GM20000 (cell line): ENCODE measurements at regions not wholly inside any gene's neighbourhood (a gene's known extent, or its start where the extent isn't known, plus 50 kb on each side); places are given as distances from the start of the nearest gene placed in this dataset.

Source experiments
- DNase-seq: peaks from one replicate; pipeline ENCODE4 v3.0.0; 2012; ENCODE audit warnings: low spot score
- CTCF ChIP-seq: IDR thresholded peaks from 2 replicates; pipeline ENCODE4 v1.5.1; 2012; ENCODE audit warnings: mild to moderate bottlenecking, control low read depth; ENCODE audit errors: extremely low read depth, missing control alignments

- no peak for DNase-seq
- no peak for TF ChIP-seq CTCF
Measured at GRCh38 chr1:182181167-182181572, 119.7 kb upstream of the ZNF648 start.

GRCh38 chr1:182175361-182175931 is 113.9 kb upstream of the ZNF648 start:
- TF ChIP-seq CTCF, result no peak

GRCh38 chr1:182174513-182174855 is 113.0 kb upstream of the ZNF648 start:
- DNase-seq, result no peak

More at GRCh38 chr1:182175361-182175931, 113.9 kb upstream of the ZNF648 start:
- DNase-seq, result no peak

GRCh38 chr1:182173808-182174512 is 112.4 kb upstream of the ZNF648 start:
- no peak for TF ChIP-seq CTCF

More at GRCh38 chr1:182174513-182174855, 113.0 kb upstream of the ZNF648 start:
- TF ChIP-seq CTCF, result no peak

GRCh38 chr1:182172699-182173098 is 111.2 kb upstream of the ZNF648 start:
- no peak for DNase-seq
- no peak for TF ChIP-seq CTCF

More at GRCh38 chr1:182173808-182174512, 112.4 kb upstream of the ZNF648 start:
- no peak for DNase-seq

- DNase-seq, result peak; percentile 30
Measured at GRCh38 chr1:182170891-182171461, 109.5 kb upstream of the ZNF648 start.

More at GRCh38 chr1:182170891-182171461, 109.5 kb upstream of the ZNF648 start:
- TF ChIP-seq CTCF, result no peak
